HEK293 (cell line): ENCODE measurements at regions not wholly inside any gene's neighbourhood (a gene's known extent, or its start where the extent isn't known, plus 50 kb on each side); places are given as distances from the start of the nearest gene placed in this dataset.

ENCODE experiments used
- AEBP2 ChIP-seq: fragments of 450-650 bp; formaldehyde crosslinking; IDR thresholded peaks from 2 replicates; pipeline ENCODE4 v1.5.1; 2016; ENCODE audit warnings: missing biosample characterization, missing genetic modification characterization, borderline replicate concordance
- EGR2 ChIP-seq: fragments of 450-650 bp; formaldehyde crosslinking; IDR thresholded peaks from 2 replicates; pipeline ENCODE4 v1.5.1; 2016; ENCODE audit warnings: low read depth, missing biosample characterization, missing genetic modification characterization
- HIC1 ChIP-seq: fragments of 450-650 bp; formaldehyde crosslinking; IDR thresholded peaks from 2 replicates; pipeline ENCODE4 v1.5.1; 2016; ENCODE audit warnings: missing biosample characterization, missing genetic modification characterization
- HOXC10 ChIP-seq: sonication (generic); formaldehyde crosslinking; IDR thresholded peaks from 2 replicates; pipeline ENCODE4 v1.8.1; 2023; ENCODE audit warnings: mild to moderate bottlenecking, missing genetic modification reagents
- INSM2 ChIP-seq: fragments of 450-650 bp; formaldehyde crosslinking; IDR thresholded peaks from 2 replicates; pipeline ENCODE4 v1.5.1; 2016; ENCODE audit warnings: missing biosample characterization, missing genetic modification characterization
- PRDM1 ChIP-seq: fragments of 450-650 bp; formaldehyde crosslinking; IDR thresholded peaks from 2 replicates; pipeline ENCODE4; 2016; ENCODE audit warnings: missing biosample characterization, missing genetic modification characterization
- PRDM10 ChIP-seq: fragments of 450-650 bp; formaldehyde crosslinking; IDR thresholded peaks from 2 replicates; pipeline ENCODE4 v1.5.1; 2016; ENCODE audit warnings: missing biosample characterization, missing genetic modification characterization
- SCRT1 ChIP-seq: fragments of 450-650 bp; formaldehyde crosslinking; IDR thresholded peaks from 2 replicates; pipeline ENCODE4 v1.5.1; 2016; ENCODE audit warnings: missing biosample characterization, missing genetic modification characterization, borderline replicate concordance
- SETDB1 ChIP-seq: IDR thresholded peaks from one replicate; pipeline ENCODE4 v1.6.1; 2017; ENCODE audit warnings: mild to moderate bottlenecking, low read length, moderate library complexity, mixed read lengths; ENCODE audit not compliant: insufficient read length
- ZBTB11 ChIP-seq: fragments of 450-650 bp; formaldehyde crosslinking; conservative IDR thresholded peaks from 2 replicates; pipeline ENCODE4 v1.5.1; 2016; ENCODE audit warnings: low read depth, missing biosample characterization, missing genetic modification characterization
- ZBTB8A ChIP-seq: fragments of 450-650 bp; formaldehyde crosslinking; IDR thresholded peaks from 2 replicates; pipeline ENCODE4 v1.5.1; 2016; ENCODE audit warnings: missing biosample characterization, missing genetic modification characterization
- ZNF157 ChIP-seq: fragments of 450-650 bp; formaldehyde crosslinking; IDR thresholded peaks from 2 replicates; pipeline ENCODE4 v1.5.1; 2016; ENCODE audit warnings: missing biosample characterization, missing genetic modification characterization
- ZNF19 ChIP-seq: fragments of 450-650 bp; formaldehyde crosslinking; IDR thresholded peaks from 2 replicates; pipeline ENCODE4; 2016; ENCODE audit warnings: missing biosample characterization, missing genetic modification characterization, low read depth
- ZNF248 ChIP-seq: fragments of 450-650 bp; formaldehyde crosslinking; IDR thresholded peaks from 2 replicates; pipeline ENCODE4 v1.5.1; 2017; ENCODE audit warnings: missing biosample characterization, missing genetic modification characterization
- ZNF26 ChIP-seq: fragments of 450-650 bp; formaldehyde crosslinking; IDR thresholded peaks from 2 replicates; pipeline ENCODE4 v1.5.1; 2016; ENCODE audit warnings: missing biosample characterization, missing genetic modification characterization
- ZNF280C ChIP-seq: fragments of 450-650 bp; formaldehyde crosslinking; IDR thresholded peaks from 2 replicates; pipeline ENCODE4 v1.5.1; 2016; ENCODE audit warnings: missing biosample characterization, missing genetic modification characterization
- ZNF362 ChIP-seq: fragments of 450-650 bp; formaldehyde crosslinking; IDR thresholded peaks from 2 replicates; pipeline ENCODE4 v1.5.1; 2016; ENCODE audit warnings: missing biosample characterization, missing genetic modification characterization
- ZNF416 ChIP-seq: fragments of 450-650 bp; formaldehyde crosslinking; IDR thresholded peaks from 2 replicates; pipeline ENCODE4 v1.5.1; 2016; ENCODE audit warnings: missing biosample characterization, missing genetic modification characterization
- ZNF423 ChIP-seq: fragments of 450-650 bp; formaldehyde crosslinking; IDR thresholded peaks from 2 replicates; pipeline ENCODE4 v1.5.1; 2016; ENCODE audit warnings: missing biosample characterization, missing genetic modification characterization
- ZNF501 ChIP-seq: fragments of 450-650 bp; formaldehyde crosslinking; IDR thresholded peaks from 2 replicates; pipeline ENCODE4 v1.5.1; 2016; ENCODE audit warnings: missing biosample characterization, missing genetic modification characterization
- ZNF530 ChIP-seq: fragments of 450-650 bp; formaldehyde crosslinking; IDR thresholded peaks from 2 replicates; pipeline ENCODE4 v1.5.1; 2016; ENCODE audit warnings: low read depth, missing biosample characterization, missing genetic modification characterization

GRCh38 chr9:86732514-86733171 lies 214.7 kb downstream of the GAS1 start (continued):
- TF ChIP-seq HIC1 (tag by site-specific recombination) = peak; percentile 89
- TF ChIP-seq PRDM10 = peak; percentile 82
- no peak for TF ChIP-seq ZNF157
- no peak for TF ChIP-seq PRDM1 (tag by site-specific recombination)
- TF ChIP-seq ZNF423 (tag by site-specific recombination) = no peak
- TF ChIP-seq ZNF501 (tag by site-specific recombination) = peak; percentile 22; the same call in 1 of the 2 replicates
- peak; percentile 39; the same call in 1 of the 2 replicates for TF ChIP-seq ZNF362
- no peak for TF ChIP-seq EGR2 (tag by site-specific recombination)
- TF ChIP-seq SCRT1 (tag by site-specific recombination) = peak; percentile 47; the same call in 1 of the 2 replicates
- no peak for TF ChIP-seq SETDB1
- TF ChIP-seq ZNF280C (tag by site-specific recombination) = no peak
- TF ChIP-seq HOXC10 (CRISPR knock-in tag) = no peak
- TF ChIP-seq ZNF26 (tag by site-specific recombination) = no peak
- TF ChIP-seq INSM2 (tag by site-specific recombination) = peak; percentile 96
- TF ChIP-seq ZNF248 (tag by site-specific recombination) = no peak
- TF ChIP-seq ZNF19 = no peak
- TF ChIP-seq ZBTB11 = no peak
- TF ChIP-seq AEBP2 (tag by site-specific recombination) = no peak
- peak; percentile 10; the same call in 1 of the 2 replicates for TF ChIP-seq ZBTB8A (tag by site-specific recombination)
- no peak for TF ChIP-seq ZNF416 (tag by site-specific recombination)
- no peak for TF ChIP-seq ZNF530 (tag by site-specific recombination)
